Spleen (tissue), 11 donors: ENCODE measurements at regions not wholly inside any gene's neighbourhood (a gene's known extent, or its start where the extent isn't known, plus 50 kb on each side); places are given as distances from the start of the nearest gene placed in this dataset.
"Not testable (repeated sequence)": the region's sequence is repeated elsewhere in the genome, so short reads cannot be mapped to it uniquely, and the experiment has no call there.

ENCODE experiments used
- DNase-seq: peaks from one replicate; pipeline ENCODE4 v3.0.0-alpha.2; 2020
- H3K27ac ChIP-seq, 8 donors: fragments of 200-600 bp; sonication (generic) in 7 of 8; 1 replicate in 4 of 8; 2 replicates in 4 of 8; pipeline versions ENCODE4 v1.5.0 to v1.8.0; 2016 to 2021; ENCODE audit warnings: inconsistent platforms in 4 of 8, mild to moderate bottlenecking in 4 of 8, moderate library complexity in 1 of 8
- H3K27me3 ChIP-seq, 7 donors: fragments of 200-600 bp; sonication (generic) in 6 of 7; replicated peaks in 1 of 7; 1 replicate in 4 of 7; 2 replicates in 3 of 7; pipeline versions ENCODE4 v1.5.0 to v1.8.0; 2016 to 2021; ENCODE audit warnings: inconsistent platforms in 3 of 7, mild to moderate bottlenecking in 1 of 7
- H3K36me3 ChIP-seq, 6 donors: fragments of 200-600 bp; sonication (generic) in 5 of 6; 1 replicate in 4 of 6; 2 replicates in 2 of 6; pipeline versions ENCODE4 v1.5.0 to v1.8.0; 2016 to 2021; ENCODE audit warnings: inconsistent platforms in 2 of 6
- H3K4me1 ChIP-seq, 6 donors: fragments of 200-600 bp; sonication (generic) in 5 of 6; 1 replicate in 3 of 6; 2 replicates in 3 of 6; pipeline versions ENCODE4 v1.5.0 to v1.8.0; 2016 to 2021; ENCODE audit warnings: inconsistent platforms in 3 of 6
- H3K4me3 ChIP-seq, 8 donors: fragments of 200-600 bp; sonication (generic) in 7 of 8; 1 replicate in 4 of 8; 2 replicates in 4 of 8; pipeline versions ENCODE4 v1.5.0 to v1.8.0; 2016 to 2021; ENCODE audit warnings: inconsistent platforms in 4 of 8, mild to moderate bottlenecking in 4 of 8, moderate library complexity in 2 of 8
- H3K9me3 ChIP-seq, 8 donors: fragments of 200-600 bp; sonication (generic) in 7 of 8; 1 replicate in 4 of 8; 2 replicates in 4 of 8; pipeline versions ENCODE4 v1.5.0 to v1.8.0; 2016 to 2021; ENCODE audit warnings: inconsistent platforms in 4 of 8
- CTCF ChIP-seq, 11 experiments: fragments of 200-600 bp in 7 of 11; fragments of 450-650 bp in 4 of 11; sonication (generic) in 4 of 11; IDR thresholded peaks in 8 of 11; conservative IDR thresholded peaks in 3 of 11; 1 replicate in 7 of 11; 2 replicates in 4 of 11; pipeline versions ENCODE4 v1.4.0 to v1.8.0; 2016 to 2021; ENCODE audit warnings: antibody characterized with exemption in 11 of 11, inconsistent platforms in 4 of 11, mild to moderate bottlenecking in 1 of 11
- POLR2A ChIP-seq, 3 donors: fragments of 450-650 bp; IDR thresholded peaks; one replicate each; pipeline ENCODE4 v1.5.1; 2017; ENCODE audit warnings: antibody characterized with exemption in 3 of 3, mild to moderate bottlenecking in 1 of 3
- POLR2AphosphoS5 ChIP-seq, 3 donors: sonication (generic); formaldehyde crosslinking; IDR thresholded peaks; one replicate each; pipeline ENCODE4 v1.5.1; 2017; ENCODE audit warnings: antibody characterized with exemption in 3 of 3
- WGBS, 5 donors: extraction: QIAGEN DNeasy Blood & Tissue Kit in 3 of 5; methylation state at CpG; one replicate each; pipeline versions ENCODE4 v1.1.5 to v1.1.7; 2013 to 2018; 5-methylcytosine and 5-hydroxymethylcytosine counted together
- intact Hi-C: fragments of 100-400 bp; cut with DNase I; formaldehyde crosslinking; loops from one replicate; pipeline ENCODE4 v1.15.0; 2023; ENCODE audit warnings: low total_unique reads
- donor health status: healthy with polysubstance abuse.
- donor health status: DM: no; HTN: no; CAD: no; lungs with moderate emphysema.
- donor health status: DM: no; HTN: no; CAD: no.
- donor health status: Bipolar disorder and iron deficiency.
- donor health status: healthy.
- donor health status: DM: no; HTN: no; CAD: no.
- donor health status: DM: yes; HTN: yes; CAD: no.

- TF ChIP-seq POLR2AphosphoS5 (IDR thresholded peaks at IDR 0.05) (no peak), CTCF (IDR thresholded peaks at IDR 0.05 in 8 of 11, conservative IDR thresholded peaks at IDR 0.05 in 3 of 11) (no peak), POLR2A (IDR thresholded peaks at IDR 0.05) (no peak)
- Histone ChIP-seq H3K27ac (no peak overlapping the region), H3K4me1 (no peaks in the 10 kb centered on the region), H3K27me3 (peaks cover 0 to 18% (median 0%) of the 10 kb centered on the region in 7 donors), H3K9me3 (peaks cover 0 to 8% (median 0%) of the 10 kb centered on the region in 8 donors), H3K4me3 (no peak overlapping the region), H3K36me3 (no peaks in the 10 kb centered on the region)
- DNase-seq, result peak; percentile 76
- 87 to 95% (median 93%) methylated on average over 52 to 69 of the region's 69 CpGs for WGBS, 5 donors
- intact Hi-C loops, result no loop called here
These were observed 75.5 kb upstream of the ATP5MC3 start for GRCh38 chr2:175256806-175257585.

- peaks cover 0 to 24% (median 3%) of the 10 kb centered on the region in 7 donors for H3K27me3 ChIP-seq
- DNase-seq, H3K9me3 ChIP-seq, H3K36me3 ChIP-seq, H3K27ac ChIP-seq, H3K4me3 ChIP-seq, H3K4me1 ChIP-seq, intact Hi-C loops: not testable (repeated sequence)
- WGBS, 5 donors, result 68 to 82% (median 78%) methylated on average over 4 of the region's 4 CpGs
These were observed 74.9 kb upstream of the ATP5MC3 start for GRCh38 chr2:175256391-175256790.

GRCh38 chr2:175253871-175254270 lies 72.4 kb upstream of the ATP5MC3 start:
- no peak overlapping the region for H3K27ac ChIP-seq
- no peak overlapping the region for H3K4me3 ChIP-seq
- TF ChIP-seq POLR2AphosphoS5 (IDR thresholded peaks at IDR 0.05) (no peak), POLR2A (IDR thresholded peaks at IDR 0.05) (no peak), CTCF (IDR thresholded peaks at IDR 0.05 in 8 of 11, conservative IDR thresholded peaks at IDR 0.05 in 3 of 11) (no peak)
- no peaks in the 10 kb centered on the region for H3K36me3 ChIP-seq
- 64 to 82% (median 74%) methylated on average over 3 of the region's 3 CpGs for WGBS, 5 donors
- no peak for DNase-seq
- intact Hi-C loops, result loop anchor here (5.0 kb wide), 1 partner anchor 843 kb away; the partner anchor contains the start of gene HOXD12
- H3K4me1 ChIP-seq, result no peaks in the 10 kb centered on the region
- peaks cover 0 to 8% (median 0%) of the 10 kb centered on the region in 8 donors for H3K9me3 ChIP-seq
- H3K27me3 ChIP-seq, result peaks cover 0 to 33% (median 0%) of the 10 kb centered on the region in 7 donors

- no peak overlapping the region for H3K27ac ChIP-seq
- no peak for DNase-seq
- H3K4me1 ChIP-seq, result no peaks in the 10 kb centered on the region
- peaks cover 0 to 33% (median 0%) of the 10 kb centered on the region in 7 donors for H3K27me3 ChIP-seq
- H3K36me3 ChIP-seq, result no peaks in the 10 kb centered on the region
- TF ChIP-seq POLR2AphosphoS5 (IDR thresholded peaks at IDR 0.05) (no peak), CTCF (IDR thresholded peaks at IDR 0.05 in 8 of 11, conservative IDR thresholded peaks at IDR 0.05 in 3 of 11) (peak in 8 of 11 experiments; percentile 21 to 56 (median 44)), POLR2A (IDR thresholded peaks at IDR 0.05) (no peak)
- WGBS, 5 donors, result 19 to 29% (median 20%) methylated on average over 5 of the region's 5 CpGs
- H3K4me3 ChIP-seq, result no peak overlapping the region
- no peaks in the 10 kb centered on the region for H3K9me3 ChIP-seq
- intact Hi-C loops, result loop anchor here (5.0 kb wide), 1 partner anchor 846 kb away; the partner anchor contains the start of gene HOXD12
These were observed 70.0 kb upstream of the ATP5MC3 start for GRCh38 chr2:175251425-175252041.
